Body of pancreas (tissue), 4 donors: ENCODE measurements at regions not wholly inside any gene's neighbourhood (a gene's known extent, or its start where the extent isn't known, plus 50 kb on each side); places are given as distances from the start of the nearest gene placed in this dataset.
"Not testable (repeated sequence)": the region's sequence is repeated elsewhere in the genome, so short reads cannot be mapped to it uniquely, and the experiment has no call there.

ENCODE experiments used
- POLR2A ChIP-seq, 3 donors: fragments of 450-650 bp; IDR thresholded peaks; one replicate each; pipeline ENCODE4 v1.6.1; 2016; ENCODE audit warnings: antibody characterized with exemption in 3 of 3, mild to moderate bottlenecking in 2 of 3
- TF ChIP-seq, protein P1 (sequence below), 7 experiments: fragments of 450-650 bp in 4 of 7; fragments of 200-600 bp in 3 of 7; sonication (generic) in 3 of 7; IDR thresholded peaks; one replicate each; pipeline ENCODE4 v1.5.1; 2016 to 2019; ENCODE audit warnings: antibody characterized with exemption in 7 of 7

DNA sequence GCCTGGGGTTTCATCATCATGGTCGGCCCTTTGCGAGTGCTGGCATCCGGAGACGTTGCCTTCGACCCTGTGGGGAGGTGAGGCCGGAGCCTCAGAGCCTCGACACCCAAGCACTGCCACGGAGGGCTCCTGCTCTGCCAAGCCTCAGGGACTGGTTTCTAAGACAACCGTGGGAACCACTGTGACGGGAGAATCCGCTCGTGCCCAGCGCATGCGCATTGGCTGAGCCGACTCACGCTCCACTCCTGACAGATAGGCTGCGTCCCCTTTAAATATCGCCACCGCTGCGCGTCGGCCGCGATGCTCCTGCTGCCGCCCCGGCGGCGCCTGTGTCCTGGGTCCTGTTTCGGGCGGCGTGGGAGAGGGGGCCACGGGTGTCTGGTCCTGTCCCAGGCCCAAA, 690.6 kb upstream of the TPTE start:
- TF ChIP-seq, protein P1, sequence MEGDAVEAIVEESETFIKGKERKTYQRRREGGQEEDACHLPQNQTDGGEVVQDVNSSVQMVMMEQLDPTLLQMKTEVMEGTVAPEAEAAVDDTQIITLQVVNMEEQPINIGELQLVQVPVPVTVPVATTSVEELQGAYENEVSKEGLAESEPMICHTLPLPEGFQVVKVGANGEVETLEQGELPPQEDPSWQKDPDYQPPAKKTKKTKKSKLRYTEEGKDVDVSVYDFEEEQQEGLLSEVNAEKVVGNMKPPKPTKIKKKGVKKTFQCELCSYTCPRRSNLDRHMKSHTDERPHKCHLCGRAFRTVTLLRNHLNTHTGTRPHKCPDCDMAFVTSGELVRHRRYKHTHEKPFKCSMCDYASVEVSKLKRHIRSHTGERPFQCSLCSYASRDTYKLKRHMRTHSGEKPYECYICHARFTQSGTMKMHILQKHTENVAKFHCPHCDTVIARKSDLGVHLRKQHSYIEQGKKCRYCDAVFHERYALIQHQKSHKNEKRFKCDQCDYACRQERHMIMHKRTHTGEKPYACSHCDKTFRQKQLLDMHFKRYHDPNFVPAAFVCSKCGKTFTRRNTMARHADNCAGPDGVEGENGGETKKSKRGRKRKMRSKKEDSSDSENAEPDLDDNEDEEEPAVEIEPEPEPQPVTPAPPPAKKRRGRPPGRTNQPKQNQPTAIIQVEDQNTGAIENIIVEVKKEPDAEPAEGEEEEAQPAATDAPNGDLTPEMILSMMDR (IDR thresholded peaks at IDR 0.05): not testable (repeated sequence)
- not testable (repeated sequence) for TF ChIP-seq POLR2A (IDR thresholded peaks at IDR 0.05)
